G401 (cell line): ENCODE measurements at regions not wholly inside any gene's neighbourhood (a gene's known extent, or its start where the extent isn't known, plus 50 kb on each side); places are given as distances from the start of the nearest gene placed in this dataset.
A peak's percentile ranks its signal among the peaks of the same experiment; 100 is the strongest.
"Not testable (repeated sequence)": the region's sequence is repeated elsewhere in the genome, so short reads cannot be mapped to it uniquely, and the experiment has no call there.

ENCODE experiments used
- DNase-seq: peaks from one replicate; pipeline ENCODE4 v3.0.0-alpha.2; 2015; ENCODE audit warnings: low spot score
- in situ Hi-C: cut with HindIII; loops from 2 replicates; pipeline ENCODE4 v1.10.0; 2016; ENCODE audit warnings: low sequenced_read_pairs, mixed read lengths

GRCh38 chr1:234899041-234899729, 229.5 kb downstream of the TOMM20 start:
- in situ Hi-C loops, result no loop called here
- peak; percentile 59 for DNase-seq

- no peak for DNase-seq
- in situ Hi-C loops, result no loop called here
Measured at GRCh38 chr1:234898455-234899033, 230.1 kb downstream of the TOMM20 start.

- in situ Hi-C loops, result no loop called here
Measured at GRCh38 chr1:234897754-234898454, 230.7 kb downstream of the TOMM20 start.

GRCh38 chr1:234897390-234897749, 231.3 kb downstream of the TOMM20 start:
- no peak for DNase-seq
- in situ Hi-C loops, result no loop called here

More at GRCh38 chr1:234897754-234898454, 230.7 kb downstream of the TOMM20 start:
- DNase-seq, result peak; percentile 77

- peak; percentile 63 for DNase-seq
- in situ Hi-C loops, result no loop called here
Measured at GRCh38 chr1:234896477-234897389, 231.9 kb downstream of the TOMM20 start.

GRCh38 chr1:234893725-234894630, 234.7 kb downstream of the TOMM20 start:
- DNase-seq, result no peak
- in situ Hi-C loops, result no loop called here

- no peak for DNase-seq
- in situ Hi-C loops, result no loop called here
Measured at GRCh38 chr1:234893359-234893724, 235.3 kb downstream of the TOMM20 start.

GRCh38 chr1:234892642-234893041, 236.0 kb downstream of the TOMM20 start:
- DNase-seq, result no peak
- in situ Hi-C loops, result no loop called here

- in situ Hi-C loops, result no loop called here
- DNase-seq, result no peak
Measured at GRCh38 chr1:234891427-234891826, 237.2 kb downstream of the TOMM20 start.

GRCh38 chr1:234889643-234890042, 239.0 kb downstream of the TOMM20 start:
- in situ Hi-C loops, result no loop called here

GRCh38 chr1:234888247-234888646, 240.4 kb downstream of the TOMM20 start:
- DNase-seq, in situ Hi-C loops: not testable (repeated sequence)

More at GRCh38 chr1:234889643-234890042, 239.0 kb downstream of the TOMM20 start:
- DNase-seq, result no peak

GRCh38 chr1:234887016-234887900, 241.4 kb downstream of the TOMM20 start:
- no peak for DNase-seq
- in situ Hi-C loops, result no loop called here

GRCh38 chr1:234886081-234886984, 242.3 kb downstream of the TOMM20 start:
- in situ Hi-C loops, result no loop called here
- DNase-seq, result peak; percentile 21

- in situ Hi-C loops, result no loop called here
- no peak for DNase-seq
Measured at GRCh38 chr1:234885601-234886000, 243.0 kb downstream of the TOMM20 start.

GRCh38 chr1:234884701-234885100, 243.9 kb downstream of the TOMM20 start:
- in situ Hi-C loops, result no loop called here
- DNase-seq, result no peak

GRCh38 chr1:234884006-234884405, 244.6 kb downstream of the TOMM20 start:
- in situ Hi-C loops, result no loop called here
- no peak for DNase-seq

GRCh38 chr1:234882898-234883297, 245.7 kb downstream of the TOMM20 start:
- in situ Hi-C loops, result no loop called here
- DNase-seq, result no peak
